ENCODE measurements at regions not wholly inside any gene's neighbourhood (a gene's known extent, or its start where the extent isn't known, plus 50 kb on each side); places are given as distances from the start of the nearest gene placed in this dataset.

DNA sequence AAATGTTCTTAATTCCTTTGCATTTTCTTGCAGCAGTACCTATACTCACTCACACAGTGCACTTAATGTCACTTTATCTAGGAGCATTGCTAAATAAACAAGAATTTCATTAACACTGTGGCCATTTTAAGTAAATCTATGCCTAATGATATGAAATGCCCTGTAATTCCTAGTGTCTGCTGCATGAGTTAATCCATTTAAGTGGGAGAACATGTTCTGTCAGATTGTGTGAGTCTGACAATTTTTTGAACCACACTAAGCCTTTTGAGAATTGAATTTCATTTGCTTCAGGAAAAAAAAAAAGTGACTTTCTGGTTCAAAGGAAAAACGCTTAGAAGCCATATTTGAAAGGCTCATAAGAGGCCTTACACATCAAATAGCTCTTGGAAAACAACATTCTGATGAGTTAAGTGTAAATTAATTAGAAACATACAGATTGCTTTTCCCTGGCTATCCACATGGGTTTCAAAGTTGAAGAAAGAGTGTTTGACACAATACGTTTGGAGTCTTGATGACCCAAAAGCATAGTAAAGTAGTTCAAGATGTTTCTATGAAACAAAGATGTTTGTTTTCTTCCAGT is 446.7 kb upstream of the GRAMD2B start:
- Histone ChIP-seq H3K9ac (no peak overlapping the region), H3K9me3 (ENCODE audit: low read depth) (no peaks in the 10 kb centered on the region), H4K20me1 (ENCODE audit: low read depth) (no peaks in the 10 kb centered on the region), H3K27ac (no peak overlapping the region), H3K4me2 (no peak overlapping the region), H2AFZ (replicated peaks) (no peak overlapping the region), H3K27me3 (no peaks in the 10 kb centered on the region), H3K79me2 (ENCODE audit: low read depth) (no peaks in the 10 kb centered on the region), H3K4me3 (no peak overlapping the region), H3K4me1 (peaks cover under 1% of the 10 kb centered on the region), H3F3A (ENCODE audit: low read depth) (no peaks in the 10 kb centered on the region), H3K36me3 (no peaks in the 10 kb centered on the region)
- H3K27ac Mint-ChIP-seq: no peak overlapping the region
- H3K27me3 Mint-ChIP-seq (ENCODE audit: insufficient read depth, low read depth): no peaks in the 10 kb centered on the region
- no peak for DNase-seq (ENCODE audit: low spot score)
- H3K36me3 Mint-ChIP-seq: no peaks in the 10 kb centered on the region
- H3K4me1 Mint-ChIP-seq: peaks cover 34% of the 10 kb centered on the region
- H3K4me3 Mint-ChIP-seq: no peak overlapping the region
- H3K9me3 Mint-ChIP-seq: no peaks in the 10 kb centered on the region
- TF ChIP-seq, protein P1, sequence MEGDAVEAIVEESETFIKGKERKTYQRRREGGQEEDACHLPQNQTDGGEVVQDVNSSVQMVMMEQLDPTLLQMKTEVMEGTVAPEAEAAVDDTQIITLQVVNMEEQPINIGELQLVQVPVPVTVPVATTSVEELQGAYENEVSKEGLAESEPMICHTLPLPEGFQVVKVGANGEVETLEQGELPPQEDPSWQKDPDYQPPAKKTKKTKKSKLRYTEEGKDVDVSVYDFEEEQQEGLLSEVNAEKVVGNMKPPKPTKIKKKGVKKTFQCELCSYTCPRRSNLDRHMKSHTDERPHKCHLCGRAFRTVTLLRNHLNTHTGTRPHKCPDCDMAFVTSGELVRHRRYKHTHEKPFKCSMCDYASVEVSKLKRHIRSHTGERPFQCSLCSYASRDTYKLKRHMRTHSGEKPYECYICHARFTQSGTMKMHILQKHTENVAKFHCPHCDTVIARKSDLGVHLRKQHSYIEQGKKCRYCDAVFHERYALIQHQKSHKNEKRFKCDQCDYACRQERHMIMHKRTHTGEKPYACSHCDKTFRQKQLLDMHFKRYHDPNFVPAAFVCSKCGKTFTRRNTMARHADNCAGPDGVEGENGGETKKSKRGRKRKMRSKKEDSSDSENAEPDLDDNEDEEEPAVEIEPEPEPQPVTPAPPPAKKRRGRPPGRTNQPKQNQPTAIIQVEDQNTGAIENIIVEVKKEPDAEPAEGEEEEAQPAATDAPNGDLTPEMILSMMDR (IDR thresholded peaks at IDR 0.05): no peak
- TF ChIP-seq EZH2 (IDR thresholded peaks at IDR 0.05) (no peak), EZH2phosphoT487 (IDR thresholded peaks at IDR 0.05) (no peak)

DNA sequence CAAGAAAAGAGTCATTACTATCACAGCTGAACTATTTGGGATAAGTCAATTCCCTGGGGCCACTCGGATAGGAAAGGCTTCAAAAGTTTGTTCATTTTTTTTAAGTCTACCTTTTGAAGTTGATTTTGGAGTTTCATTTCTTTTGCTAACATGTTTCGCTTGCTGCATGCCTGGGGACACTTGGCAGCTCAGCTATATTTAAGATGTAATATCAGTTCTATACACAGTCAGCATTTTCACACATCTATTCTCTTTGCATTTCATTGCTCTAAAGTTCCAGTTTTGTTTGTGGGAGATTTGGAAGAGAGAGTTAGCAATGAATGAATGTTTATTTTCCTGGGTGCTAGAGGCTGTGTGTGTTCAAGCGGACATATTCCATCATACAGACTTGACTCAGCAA is 445.2 kb upstream of the GRAMD2B start:
- no peaks in the 10 kb centered on the region for H3K36me3 ChIP-seq
- H2AFZ ChIP-seq (replicated peaks): no peak overlapping the region
- no peak overlapping the region for H3K27ac ChIP-seq
- no peaks in the 10 kb centered on the region for H3F3A ChIP-seq (ENCODE audit: low read depth)
- H3K27ac Mint-ChIP-seq: no peak overlapping the region
- no peak for DNase-seq (ENCODE audit: low spot score)
- TF ChIP-seq EZH2 (IDR thresholded peaks at IDR 0.05) (no peak), EZH2phosphoT487 (IDR thresholded peaks at IDR 0.05) (no peak)
- TF ChIP-seq, protein P1 (IDR thresholded peaks at IDR 0.05): no peak
- no peaks in the 10 kb centered on the region for H3K9me3 Mint-ChIP-seq
- H3K27me3 ChIP-seq: no peaks in the 10 kb centered on the region
- no peak overlapping the region for H3K4me3 Mint-ChIP-seq
- H3K27me3 Mint-ChIP-seq (ENCODE audit: insufficient read depth, low read depth): no peaks in the 10 kb centered on the region
- H3K4me1 Mint-ChIP-seq: peaks cover 31% of the 10 kb centered on the region
- no peaks in the 10 kb centered on the region for H3K79me2 ChIP-seq (ENCODE audit: low read depth)
- no peak overlapping the region for H3K4me3 ChIP-seq
- H3K4me2 ChIP-seq: no peak overlapping the region
- H3K9me3 ChIP-seq (ENCODE audit: low read depth): no peaks in the 10 kb centered on the region
- H3K4me1 ChIP-seq: no peaks in the 10 kb centered on the region
- H3K36me3 Mint-ChIP-seq: no peaks in the 10 kb centered on the region
- H3K9ac ChIP-seq: no peak overlapping the region
- no peaks in the 10 kb centered on the region for H4K20me1 ChIP-seq (ENCODE audit: low read depth)

DNA sequence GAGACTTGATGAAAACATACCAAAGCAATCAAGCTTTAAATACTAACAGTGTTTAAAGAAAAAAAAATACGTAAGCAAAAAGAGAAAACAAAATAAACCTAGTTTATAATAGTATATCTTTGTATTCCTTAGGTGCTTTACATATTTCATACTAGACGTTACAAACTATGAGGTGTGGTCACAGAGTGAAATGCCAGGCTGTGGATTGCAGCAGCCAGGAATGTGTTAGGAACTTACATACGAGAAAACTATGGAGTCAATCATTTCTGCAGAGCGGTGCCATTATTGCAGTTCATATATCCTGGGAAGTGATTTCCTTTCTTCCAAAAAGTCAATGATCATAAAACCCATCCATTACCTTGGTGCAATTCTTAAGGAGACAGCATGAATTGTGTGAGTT is 443.6 kb upstream of the GRAMD2B start:
- TF ChIP-seq, protein P1 (IDR thresholded peaks at IDR 0.05): no peak
- no peak for TF ChIP-seq EZH2 (IDR thresholded peaks at IDR 0.05)
- TF ChIP-seq EZH2phosphoT487 (IDR thresholded peaks at IDR 0.05): no peak
- Mint-ChIP-seq H3K27ac (no peak overlapping the region), H3K4me1 (peaks cover 23% of the 10 kb centered on the region), H3K4me3 (no peak overlapping the region), H3K27me3 (ENCODE audit: insufficient read depth, low read depth) (no peaks in the 10 kb centered on the region), H3K9me3 (peaks cover 3% of the 10 kb centered on the region), H3K36me3 (no peaks in the 10 kb centered on the region)
- no peak for DNase-seq (ENCODE audit: low spot score)
- Histone ChIP-seq H3K9ac (no peak overlapping the region), H4K20me1 (ENCODE audit: low read depth) (no peaks in the 10 kb centered on the region), H2AFZ (replicated peaks) (no peak overlapping the region), H3K4me2 (no peak overlapping the region), H3K36me3 (no peaks in the 10 kb centered on the region), H3K27me3 (no peaks in the 10 kb centered on the region), H3K79me2 (ENCODE audit: low read depth) (no peaks in the 10 kb centered on the region), H3F3A (ENCODE audit: low read depth) (no peaks in the 10 kb centered on the region), H3K9me3 (ENCODE audit: low read depth) (no peaks in the 10 kb centered on the region), H3K27ac (no peak overlapping the region), H3K4me3 (no peak overlapping the region), H3K4me1 (no peaks in the 10 kb centered on the region)
